Mesenchymal stem cell (in vitro differentiated cells and primary cell): ENCODE measurements at regions not wholly inside any gene's neighbourhood (a gene's known extent, or its start where the extent isn't known, plus 50 kb on each side); places are given as distances from the start of the nearest gene placed in this dataset.
A peak's percentile ranks its signal among the peaks of the same experiment; 100 is the strongest.

ENCODE experiments used
- DNase-seq: peaks from one replicate; pipeline ENCODE4 v3.0.0-alpha.2; 2013
- H2AFZ ChIP-seq: one replicate; pipeline ENCODE4 v1.6.1; 2013; ENCODE audit warnings: low read depth, mild to moderate bottlenecking, control low read depth, inconsistent platforms, low read length, moderate library complexity
- H2AK5ac ChIP-seq: 2 replicates; pipeline ENCODE4 v1.6.1; 2013; ENCODE audit warnings: low read length, moderate library complexity, mild to moderate bottlenecking, inconsistent platforms; ENCODE audit not compliant: severe bottlenecking
- H2BK120ac ChIP-seq: one replicate; pipeline ENCODE4 v1.6.1; 2013; ENCODE audit warnings: low read depth, mild to moderate bottlenecking, inconsistent platforms, low read length, moderate library complexity
- H2BK12ac ChIP-seq, 2 experiments: one replicate each; pipeline ENCODE4 v1.6.1; 2013; ENCODE audit warnings: inconsistent platforms in 2 of 2, low read length in 2 of 2, mild to moderate bottlenecking in 2 of 2, moderate library complexity in 2 of 2, control low read depth in 1 of 2
- H2BK15ac ChIP-seq: one replicate; pipeline ENCODE4 v1.6.1; 2013; ENCODE audit warnings: mild to moderate bottlenecking, low read depth, inconsistent platforms; ENCODE audit not compliant: poor library complexity, severe bottlenecking
- H2BK5ac ChIP-seq: 2 replicates; pipeline ENCODE4 v1.6.1; 2013; ENCODE audit warnings: low read depth, mild to moderate bottlenecking, low read length, control low read depth, inconsistent platforms; ENCODE audit not compliant: poor library complexity, severe bottlenecking
- H3K14ac ChIP-seq, 2 experiments: one replicate each; pipeline ENCODE4 v1.6.1; 2013; ENCODE audit warnings: inconsistent platforms in 2 of 2, low read length in 2 of 2, control low read depth in 1 of 2, mild to moderate bottlenecking in 1 of 2, moderate library complexity in 1 of 2
- H3K18ac ChIP-seq, 2 experiments: one replicate each; pipeline ENCODE4 v1.6.1; 2013; ENCODE audit warnings: inconsistent platforms in 2 of 2, low read length in 2 of 2, control low read depth in 1 of 2, low read depth in 1 of 2, mild to moderate bottlenecking in 1 of 2
- H3K23ac ChIP-seq, 2 experiments: one replicate each; pipeline ENCODE4 v1.6.1; 2013; ENCODE audit warnings: inconsistent platforms in 2 of 2, low read length in 2 of 2, mild to moderate bottlenecking in 2 of 2, moderate library complexity in 2 of 2, control low read depth in 1 of 2
- H3K27ac ChIP-seq: 2 replicates; pipeline ENCODE4 v1.5.1; 2013; ENCODE audit warnings: mild to moderate bottlenecking, moderate library complexity, low read length, control low read depth, inconsistent platforms; ENCODE audit not compliant: poor library complexity, severe bottlenecking
- H3K27me3 ChIP-seq, 2 experiments: 2 replicates each; pipeline versions ENCODE4 v1.6.1 to v1.7.0; 2013; ENCODE audit warnings: low read length in 2 of 2, mild to moderate bottlenecking in 2 of 2, moderate library complexity in 2 of 2, control low read depth in 1 of 2, inconsistent platforms in 1 of 2; ENCODE audit not compliant: control insufficient read depth in 1 of 2, insufficient read depth in 1 of 2
- H3K36me3 ChIP-seq, 2 experiments: 2 replicates each; pipeline versions ENCODE4 v1.6.1 to v1.7.0; 2013; ENCODE audit warnings: low read length in 2 of 2, control low read depth in 1 of 2, inconsistent platforms in 1 of 2, low read depth in 1 of 2, mild to moderate bottlenecking in 1 of 2; ENCODE audit not compliant: insufficient read depth in 2 of 2, control insufficient read depth in 1 of 2
- H3K4ac ChIP-seq, 2 experiments: one replicate each; pipeline ENCODE4 v1.6.1; 2013; ENCODE audit warnings: inconsistent platforms in 2 of 2, low read length in 2 of 2, mild to moderate bottlenecking in 2 of 2, moderate library complexity in 2 of 2, control low read depth in 1 of 2, low read depth in 1 of 2
- H3K4me1 ChIP-seq: 2 replicates; pipeline ENCODE4 v1.6.1; 2013; ENCODE audit warnings: low read depth, low read length, control low read depth; ENCODE audit not compliant: control insufficient read depth, insufficient read depth
- H3K4me2 ChIP-seq: 2 replicates; pipeline ENCODE4 v1.6.1; 2013; ENCODE audit warnings: low read length, mild to moderate bottlenecking, inconsistent platforms; ENCODE audit not compliant: poor library complexity, severe bottlenecking
- H3K4me3 ChIP-seq, 2 experiments: 2 replicates each; pipeline versions ENCODE4 v1.5.1 to v1.7.0; 2013; ENCODE audit warnings: low read length in 2 of 2, mild to moderate bottlenecking in 2 of 2, control low read depth in 1 of 2, low read depth in 1 of 2; ENCODE audit not compliant: insufficient read depth in 1 of 2
- H3K79me1 ChIP-seq: replicated peaks from 2 replicates; pipeline ENCODE4 v1.6.1; 2013; ENCODE audit warnings: mild to moderate bottlenecking, control low read depth, low read length, inconsistent platforms; ENCODE audit not compliant: poor library complexity, severe bottlenecking
- H3K9ac ChIP-seq: 2 replicates; pipeline ENCODE4 v1.7.0; 2013; ENCODE audit warnings: mild to moderate bottlenecking, low read length, moderate library complexity
- H3K9me3 ChIP-seq: 2 replicates; pipeline ENCODE4 v1.7.0; 2013; ENCODE audit warnings: mild to moderate bottlenecking, low read length; ENCODE audit not compliant: control insufficient read depth
- H4K8ac ChIP-seq: one replicate; pipeline ENCODE4 v1.6.1; 2013; ENCODE audit warnings: inconsistent platforms, mild to moderate bottlenecking, low read length, moderate library complexity
- H4K91ac ChIP-seq: one replicate; pipeline ENCODE4 v1.6.1; 2013; ENCODE audit warnings: mild to moderate bottlenecking, low read length, inconsistent platforms
- WGBS: methylation state at CpG from one replicate; pipeline ENCODE4 v1.1.7; 2013; ENCODE audit warnings: mixed read lengths; 5-methylcytosine and 5-hydroxymethylcytosine counted together

GRCh38 chr11:11129118-11129517 lies 223.9 kb downstream of the CSNK2A3 start:
- H3K23ac ChIP-seq, result no peak overlapping the region
- H2AFZ ChIP-seq, result no peak overlapping the region
- H2AK5ac ChIP-seq, result no peak overlapping the region
- no peak overlapping the region for H3K4ac ChIP-seq
- 100% methylated on average over 1 of the region's 1 CpG for WGBS
- no peaks in the 10 kb centered on the region for H3K27me3 ChIP-seq
- no peak overlapping the region for H4K91ac ChIP-seq
- no peak overlapping the region for H2BK120ac ChIP-seq
- H2BK12ac ChIP-seq, result no peak overlapping the region
- H3K14ac ChIP-seq, result no peak overlapping the region
- peaks cover 4% of the 10 kb centered on the region for H3K9me3 ChIP-seq
- H3K36me3 ChIP-seq, result no peaks in the 10 kb centered on the region
- no peak overlapping the region for H3K4me3 ChIP-seq
- H4K8ac ChIP-seq, result no peak overlapping the region
- H3K27ac ChIP-seq, result no peak overlapping the region
- H2BK15ac ChIP-seq, result no peak overlapping the region
- no peak for DNase-seq
- H3K4me1 ChIP-seq, result no peaks in the 10 kb centered on the region
- no peak overlapping the region for H3K18ac ChIP-seq
- no peak overlapping the region for H3K4me2 ChIP-seq
- H2BK5ac ChIP-seq, result no peak overlapping the region
- no peaks in the 10 kb centered on the region for H3K79me1 ChIP-seq
- no peak overlapping the region for H3K9ac ChIP-seq

- no peaks in the 10 kb centered on the region for H3K4me1 ChIP-seq
- H4K8ac ChIP-seq, result no peak overlapping the region
- no peak overlapping the region for H2BK5ac ChIP-seq
- H3K18ac ChIP-seq, result no peak overlapping the region
- H3K27me3 ChIP-seq, result peaks cover 0 to 6% of the 10 kb centered on the region in 2 experiments
- no peak overlapping the region for H3K23ac ChIP-seq
- no peak overlapping the region for H2BK120ac ChIP-seq
- no peak overlapping the region for H4K91ac ChIP-seq
- H3K4me2 ChIP-seq, result no peak overlapping the region
- H2BK15ac ChIP-seq, result no peak overlapping the region
- no peak overlapping the region for H3K9ac ChIP-seq
- H2AFZ ChIP-seq, result no peak overlapping the region
- no peaks in the 10 kb centered on the region for H3K79me1 ChIP-seq
- WGBS, result 65% methylated on average over 2 of the region's 2 CpGs
- no peak overlapping the region for H3K4me3 ChIP-seq
- no peaks in the 10 kb centered on the region for H3K36me3 ChIP-seq
- no peak overlapping the region for H2AK5ac ChIP-seq
- no peak for DNase-seq
- H3K4ac ChIP-seq, result no peak overlapping the region
- H3K27ac ChIP-seq, result no peak overlapping the region
- H2BK12ac ChIP-seq, result no peak overlapping the region
- H3K9me3 ChIP-seq, result peaks cover 4% of the 10 kb centered on the region
- H3K14ac ChIP-seq, result no peak overlapping the region
Observed at GRCh38 chr11:11125618-11126017, 227.4 kb downstream of the CSNK2A3 start.

GRCh38 chr11:11122749-11123148 lies 230.3 kb downstream of the CSNK2A3 start:
- DNase-seq, result no peak
- Histone ChIP-seq H3K14ac (no peak overlapping the region), H3K79me1 (no peaks in the 10 kb centered on the region), H3K4me3 (no peak overlapping the region), H3K4ac (no peak overlapping the region), H2BK12ac (no peak overlapping the region), H3K4me2 (no peak overlapping the region), H3K36me3 (no peaks in the 10 kb centered on the region), H3K9me3 (no peaks in the 10 kb centered on the region), H2BK5ac (no peak overlapping the region), H3K27me3 (peaks cover 0 to 6% of the 10 kb centered on the region in 2 experiments), H3K18ac (no peak overlapping the region), H2BK120ac (no peak overlapping the region), H3K9ac (no peak overlapping the region), H3K27ac (no peak overlapping the region), H2AK5ac (no peak overlapping the region), H3K23ac (no peak overlapping the region), H4K8ac (no peak overlapping the region), H4K91ac (no peak overlapping the region), H2BK15ac (no peak overlapping the region), H2AFZ (no peak overlapping the region), H3K4me1 (no peaks in the 10 kb centered on the region)
- WGBS, result no CpG with 5 or more reads among the region's 1 CpG

- no peak overlapping the region for H3K4me3 ChIP-seq
- no peak overlapping the region for H2AK5ac ChIP-seq
- no peak overlapping the region for H2BK5ac ChIP-seq
- H2BK15ac ChIP-seq, result no peak overlapping the region
- no peak overlapping the region for H2BK120ac ChIP-seq
- H3K14ac ChIP-seq, result peak overlapping the region in 1 of 2 experiments; percentile 55
- no peaks in the 10 kb centered on the region for H3K79me1 ChIP-seq
- WGBS, result no CpG with 5 or more reads among the region's 1 CpG
- H3K23ac ChIP-seq, result no peak overlapping the region
- peaks cover 0 to 6% of the 10 kb centered on the region in 2 experiments for H3K27me3 ChIP-seq
- H3K27ac ChIP-seq, result no peak overlapping the region
- H3K9ac ChIP-seq, result no peak overlapping the region
- no peak overlapping the region for H3K18ac ChIP-seq
- no peak overlapping the region for H2AFZ ChIP-seq
- no peaks in the 10 kb centered on the region for H3K9me3 ChIP-seq
- no peak overlapping the region for H3K4ac ChIP-seq
- no peak overlapping the region for H2BK12ac ChIP-seq
- no peak overlapping the region for H4K8ac ChIP-seq
- DNase-seq, result no peak
- no peaks in the 10 kb centered on the region for H3K36me3 ChIP-seq
- H3K4me2 ChIP-seq, result no peak overlapping the region
- no peak overlapping the region for H4K91ac ChIP-seq
- no peaks in the 10 kb centered on the region for H3K4me1 ChIP-seq
Observed at GRCh38 chr11:11119917-11120316, 233.1 kb downstream of the CSNK2A3 start.
